IMR-90 (cell line): ENCODE measurements at regions not wholly inside any gene's neighbourhood (a gene's known extent, or its start where the extent isn't known, plus 50 kb on each side); places are given as distances from the start of the nearest gene placed in this dataset.
"Not testable (repeated sequence)": the region's sequence is repeated elsewhere in the genome, so short reads cannot be mapped to it uniquely, and the experiment has no call there.

ENCODE experiments used
- ATAC-seq: fragments of 200-7000 bp; cut with Tn5 transposase; 2 replicates; pipeline ENCODE4 v1.9.1; 2020; ENCODE audit warnings: low read depth, mild to moderate bottlenecking, moderate library complexity
- BruUV-seq: library from RNA; stranded (reverse); fragments of 400-500 nt; replicated peaks from 2 replicates; lab custom pipeline; 2021; lab: Mats Ljungman, UMichigan
- CTCF ChIA-PET: fragments of 300-600 bp; formaldehyde crosslinking; extraction: SDS; loops from one replicate; lab custom pipeline; 2021; ENCODE audit warnings: antibody characterized with exemption; lab: Yijun Ruan, JAX
- POLR2A ChIA-PET: fragments of 300-600 bp; sonication (Branson Sonifier 250); formaldehyde crosslinking; loops from one replicate; lab custom pipeline; 2022; ENCODE audit warnings: antibody characterized with exemption; ENCODE audit not compliant: unreplicated experiment; lab: Charles Lee
- DNase-seq: peaks from one replicate; pipeline ENCODE4 v3.0.0; 2013
- H2AFZ ChIP-seq: replicated peaks from 2 replicates; pipeline ENCODE3; 2013; ENCODE audit warnings: low read length, mild to moderate bottlenecking; ENCODE audit not compliant: poor library complexity
- H2AK5ac ChIP-seq: 2 replicates; pipeline ENCODE4 v1.6.1; 2013; ENCODE audit warnings: low read depth, low read length, inconsistent platforms
- H2AK9ac ChIP-seq: replicated peaks from 2 replicates; pipeline ENCODE3; 2013; ENCODE audit warnings: mild to moderate bottlenecking, low read depth, low read length, moderate library complexity; ENCODE audit not compliant: poor library complexity
- H2BK120ac ChIP-seq: 2 replicates; pipeline ENCODE4 v1.6.1; 2013; ENCODE audit warnings: low read depth, low read length, inconsistent platforms
- H2BK15ac ChIP-seq: 3 replicates; pipeline ENCODE4 v1.6.1; 2013; ENCODE audit warnings: low read depth, low read length, inconsistent platforms
- H2BK20ac ChIP-seq: 2 replicates; pipeline ENCODE4 v1.6.1; 2013; ENCODE audit warnings: low read depth, mild to moderate bottlenecking, inconsistent platforms, low read length, moderate library complexity
- H2BK5ac ChIP-seq: 2 replicates; pipeline ENCODE4 v1.6.1; 2013; ENCODE audit warnings: mild to moderate bottlenecking, low read depth, low read length, inconsistent platforms; ENCODE audit not compliant: poor library complexity, severe bottlenecking
- H3K14ac ChIP-seq: replicated peaks from 2 replicates; pipeline ENCODE4 v1.6.1; 2013; ENCODE audit warnings: low read depth, low read length, inconsistent platforms
- H3K18ac ChIP-seq: 2 replicates; pipeline ENCODE4 v1.6.1; 2013; ENCODE audit warnings: low read depth, low read length, control low read depth
- H3K23ac ChIP-seq: 2 replicates; pipeline ENCODE4 v1.6.1; 2013; ENCODE audit warnings: low read depth, low read length, inconsistent platforms
- H3K27ac ChIP-seq: 2 replicates; pipeline ENCODE4 v1.5.1; 2013; ENCODE audit warnings: mild to moderate bottlenecking, control low read depth, low read length; ENCODE audit not compliant: insufficient read depth
- H3K27me3 ChIP-seq: 2 replicates; pipeline ENCODE4 v1.6.1; 2013; ENCODE audit warnings: low read length; ENCODE audit not compliant: control insufficient read depth, insufficient read depth
- H3K36me3 ChIP-seq: 2 replicates; pipeline ENCODE4 v1.6.1; 2013; ENCODE audit warnings: low read length, mixed read lengths; ENCODE audit not compliant: control insufficient read depth, insufficient read depth
- H3K4ac ChIP-seq: 2 replicates; pipeline ENCODE4 v1.6.1; 2013; ENCODE audit warnings: low read depth, low read length, inconsistent platforms
- H3K4me1 ChIP-seq: 2 replicates; pipeline ENCODE4 v1.6.1; 2013; ENCODE audit warnings: low read length, mixed read lengths; ENCODE audit not compliant: control insufficient read depth, insufficient read depth
- H3K4me2 ChIP-seq: 2 replicates; pipeline ENCODE4 v1.6.1; 2013; ENCODE audit warnings: low read depth, mild to moderate bottlenecking, control low read depth, low read length, moderate library complexity
- H3K4me3 ChIP-seq: 2 replicates; pipeline ENCODE4 v1.5.1; 2013; ENCODE audit warnings: low read depth, mild to moderate bottlenecking, control low read depth, low read length, moderate library complexity; ENCODE audit not compliant: insufficient read depth
- H3K56ac ChIP-seq: 2 replicates; pipeline ENCODE4 v1.6.1; 2013; ENCODE audit warnings: low read length, inconsistent platforms; ENCODE audit not compliant: insufficient read depth; ENCODE audit errors: extremely low read depth
- H3K79me1 ChIP-seq, 2 experiments: 2 replicates each; pipeline ENCODE4 v1.6.1; 2013; ENCODE audit warnings: low read length in 2 of 2, inconsistent platforms in 1 of 2, low read depth in 1 of 2
- H3K9ac ChIP-seq: 2 replicates; pipeline ENCODE4 v1.6.1; 2013; ENCODE audit warnings: low read depth, low read length, control low read depth
- H3K9me1 ChIP-seq: 2 replicates; pipeline ENCODE4 v1.6.1; 2013; ENCODE audit warnings: low read length, inconsistent platforms; ENCODE audit not compliant: insufficient read depth
- H3K9me3 ChIP-seq: 2 replicates; pipeline ENCODE4 v1.6.1; 2013; ENCODE audit warnings: low read length; ENCODE audit not compliant: control insufficient read depth, insufficient read depth
- H4K20me1 ChIP-seq: 2 replicates; pipeline ENCODE4 v1.6.1; 2013; ENCODE audit warnings: low read length, inconsistent platforms; ENCODE audit not compliant: insufficient read depth
- H4K5ac ChIP-seq: 2 replicates; pipeline ENCODE4 v1.6.1; 2013; ENCODE audit warnings: mild to moderate bottlenecking, low read depth, low read length, control low read depth
- H4K8ac ChIP-seq, 2 experiments: 2 replicates each; pipeline ENCODE4 v1.6.1; 2013; ENCODE audit warnings: low read depth in 2 of 2, low read length in 2 of 2, control low read depth in 1 of 2, inconsistent platforms in 1 of 2
- H4K91ac ChIP-seq: 2 replicates; pipeline ENCODE4 v1.6.1; 2013; ENCODE audit warnings: low read depth, low read length, inconsistent platforms; ENCODE audit not compliant: insufficient read depth
- WGBS, 2 experiments: methylation state at CpG; one replicate each; pipeline versions ENCODE4 v1.1.5 to v1.1.7; 2013; ENCODE audit warnings: missing lambda C conversion rate in 2 of 2; ENCODE audit not compliant: insufficient read length in 1 of 2; ENCODE audit errors: extremely low coverage in 2 of 2; 5-methylcytosine and 5-hydroxymethylcytosine counted together
- dilution Hi-C: fragments of 300-500 bp; cut with HindIII; formaldehyde crosslinking; loops from one replicate; pipeline ENCODE4 v1.14.3; 2018; ENCODE audit warnings: low sequenced_read_pairs; ENCODE audit not compliant: unreplicated experiment
- in situ Hi-C: fragments of 300-500 bp; cut with MboI; formaldehyde crosslinking; loops from 3 replicates; pipeline ENCODE4 v1.14.3; 2019; ENCODE audit warnings: low sequenced_read_pairs, inconsistent platforms, mixed read lengths
- intact Hi-C: fragments of 100-400 bp; cut with micrococcal nuclease; formaldehyde crosslinking; loops from 2 replicates; pipeline ENCODE4 v1.10.0; 2022

DNA sequence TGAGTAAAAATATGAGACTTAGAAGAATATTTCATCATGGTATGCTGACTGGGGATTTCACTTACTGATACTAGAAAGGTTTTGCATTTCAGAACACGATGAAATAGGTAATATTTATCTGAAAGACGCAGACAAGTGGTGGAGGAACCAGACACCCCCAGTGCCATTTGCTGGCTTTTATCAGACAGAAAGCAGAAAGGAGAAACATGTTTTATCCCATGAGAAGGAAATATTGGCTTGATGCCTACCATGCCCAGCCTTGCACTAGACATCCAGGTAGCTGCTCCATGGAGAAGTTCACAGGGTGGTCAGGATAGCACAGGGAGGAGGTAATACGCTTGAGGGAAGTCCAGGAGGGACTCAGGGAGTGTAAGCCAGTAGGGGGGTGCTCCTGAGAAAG lies 258.9 kb upstream of the PLGLB2 start:
- H3K4me2 ChIP-seq, dilution Hi-C loops, H3K27me3 ChIP-seq, H3K4me3 ChIP-seq, H4K91ac ChIP-seq, H2AK5ac ChIP-seq, H3K9ac ChIP-seq, H3K14ac ChIP-seq, H2AFZ ChIP-seq, H3K4ac ChIP-seq, H4K5ac ChIP-seq, H2BK20ac ChIP-seq, CTCF ChIA-PET, H3K79me1 ChIP-seq, H2BK120ac ChIP-seq, intact Hi-C loops, BruUV-seq, H2BK5ac ChIP-seq, H3K56ac ChIP-seq, DNase-seq, H3K9me1 ChIP-seq, H2AK9ac ChIP-seq, in situ Hi-C loops, H3K27ac ChIP-seq, ATAC-seq, POLR2A ChIA-PET, H2BK15ac ChIP-seq, H3K18ac ChIP-seq, H3K9me3 ChIP-seq, H3K36me3 ChIP-seq, H3K23ac ChIP-seq, H4K8ac ChIP-seq: not testable (repeated sequence)
- Histone ChIP-seq H4K20me1 (peaks cover 65% of the 10 kb centered on the region), H3K4me1 (peaks cover 12% of the 10 kb centered on the region)
- no CpG with 5 or more reads among the region's 3 CpGs for WGBS, 2 experiments

DNA sequence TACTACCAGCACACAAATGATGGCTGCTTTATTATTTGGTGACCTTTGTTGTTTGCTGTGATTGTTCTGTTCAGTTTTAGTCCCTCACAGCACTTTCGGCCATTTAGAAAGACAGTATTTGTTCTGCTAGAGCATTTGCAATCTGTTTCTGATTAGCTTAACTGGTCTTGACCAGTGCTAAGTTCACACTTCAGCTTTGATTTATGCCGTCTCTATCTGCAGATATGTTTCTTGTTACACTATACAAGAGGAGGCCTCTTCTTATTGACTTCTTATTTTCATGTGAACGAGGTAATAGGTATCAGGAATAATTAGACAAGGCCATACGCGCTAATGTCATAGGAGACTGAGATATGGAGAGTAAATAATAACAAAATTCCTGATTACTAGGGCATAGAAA lies 253.0 kb upstream of the PLGLB2 start:
- ATAC-seq, H3K14ac ChIP-seq, H3K9me1 ChIP-seq, H2AFZ ChIP-seq, H3K9me3 ChIP-seq, H2AK5ac ChIP-seq, H3K23ac ChIP-seq, H2BK5ac ChIP-seq, H3K4ac ChIP-seq, intact Hi-C loops, dilution Hi-C loops, H3K9ac ChIP-seq, H4K5ac ChIP-seq, POLR2A ChIA-PET, H3K27ac ChIP-seq, H2BK15ac ChIP-seq, H4K91ac ChIP-seq, H3K4me2 ChIP-seq, H3K4me3 ChIP-seq, H4K8ac ChIP-seq, DNase-seq, H2BK120ac ChIP-seq, H3K56ac ChIP-seq, H3K4me1 ChIP-seq, H3K79me1 ChIP-seq, H3K18ac ChIP-seq, H3K27me3 ChIP-seq, H3K36me3 ChIP-seq, CTCF ChIA-PET, H2BK20ac ChIP-seq, BruUV-seq, in situ Hi-C loops, H2AK9ac ChIP-seq: not testable (repeated sequence)
- H4K20me1 ChIP-seq = peaks cover 54% of the 10 kb centered on the region
- WGBS, 2 experiments = no CpG with 5 or more reads among the region's 5 CpGs
